A549 (cell line): ENCODE measurements at regions not wholly inside any gene's neighbourhood (a gene's known extent, or its start where the extent isn't known, plus 50 kb on each side); places are given as distances from the start of the nearest gene placed in this dataset.

Experiments
- BCL3 ChIP-seq: fragments of >200 bp; sonication (Bioruptor Twin); formaldehyde crosslinking; IDR thresholded peaks from 3 replicates; pipeline ENCODE4 v1.6.1; 2016
- CHD4 ChIP-seq: fragments of 200-600 bp; sonication (generic); IDR thresholded peaks from 2 replicates; pipeline ENCODE4 v1.6.1; 2016; ENCODE audit warnings: antibody characterized with exemption, mild to moderate bottlenecking, borderline replicate concordance
- EP300 ChIP-seq, 2 experiments: fragments of >200 bp; sonication (Bioruptor Twin); formaldehyde crosslinking; IDR thresholded peaks; 2 replicates in 1 of 2; 3 replicates in 1 of 2; pipeline ENCODE4 v1.6.1; 2016 to 2017
- GATA3 ChIP-seq: IDR thresholded peaks from 2 replicates; pipeline ENCODE4 v1.6.1; 2012; ENCODE audit warnings: borderline replicate concordance
- MYC ChIP-seq: IDR thresholded peaks from 2 replicates; pipeline ENCODE4 v1.6.1; 2012; ENCODE audit warnings: mild to moderate bottlenecking, inconsistent platforms, low read length, improper control_type of control experiment, borderline replicate concordance
- POLR2A ChIP-seq: IDR thresholded peaks from 2 replicates; pipeline ENCODE4 v1.6.1; 2012; ENCODE audit warnings: mild to moderate bottlenecking, low read length
- TF ChIP-seq, protein P1 (sequence below): fragments of >200 bp; sonication (Bioruptor Twin); formaldehyde crosslinking; IDR thresholded peaks from 3 replicates; pipeline ENCODE4 v1.5.1; 2016
- TF ChIP-seq, protein P2 (sequence below): fragments of 150-350 bp; IDR thresholded peaks from 2 replicates; pipeline ENCODE4 v1.6.1; 2014; ENCODE audit warnings: low read depth, mild to moderate bottlenecking, low read length

GRCh38 chr3:94968519-94968918, 905.7 kb downstream of the NSUN3 start:
- TF ChIP-seq GATA3 (no peak), POLR2A (no peak), MYC (no peak), EP300 (IDR thresholded peaks at IDR 0.05) (no peak), BCL3 (no peak), CHD4 (no peak)
- TF ChIP-seq, protein P1, sequence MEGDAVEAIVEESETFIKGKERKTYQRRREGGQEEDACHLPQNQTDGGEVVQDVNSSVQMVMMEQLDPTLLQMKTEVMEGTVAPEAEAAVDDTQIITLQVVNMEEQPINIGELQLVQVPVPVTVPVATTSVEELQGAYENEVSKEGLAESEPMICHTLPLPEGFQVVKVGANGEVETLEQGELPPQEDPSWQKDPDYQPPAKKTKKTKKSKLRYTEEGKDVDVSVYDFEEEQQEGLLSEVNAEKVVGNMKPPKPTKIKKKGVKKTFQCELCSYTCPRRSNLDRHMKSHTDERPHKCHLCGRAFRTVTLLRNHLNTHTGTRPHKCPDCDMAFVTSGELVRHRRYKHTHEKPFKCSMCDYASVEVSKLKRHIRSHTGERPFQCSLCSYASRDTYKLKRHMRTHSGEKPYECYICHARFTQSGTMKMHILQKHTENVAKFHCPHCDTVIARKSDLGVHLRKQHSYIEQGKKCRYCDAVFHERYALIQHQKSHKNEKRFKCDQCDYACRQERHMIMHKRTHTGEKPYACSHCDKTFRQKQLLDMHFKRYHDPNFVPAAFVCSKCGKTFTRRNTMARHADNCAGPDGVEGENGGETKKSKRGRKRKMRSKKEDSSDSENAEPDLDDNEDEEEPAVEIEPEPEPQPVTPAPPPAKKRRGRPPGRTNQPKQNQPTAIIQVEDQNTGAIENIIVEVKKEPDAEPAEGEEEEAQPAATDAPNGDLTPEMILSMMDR: no peak
- TF ChIP-seq, protein P2, sequence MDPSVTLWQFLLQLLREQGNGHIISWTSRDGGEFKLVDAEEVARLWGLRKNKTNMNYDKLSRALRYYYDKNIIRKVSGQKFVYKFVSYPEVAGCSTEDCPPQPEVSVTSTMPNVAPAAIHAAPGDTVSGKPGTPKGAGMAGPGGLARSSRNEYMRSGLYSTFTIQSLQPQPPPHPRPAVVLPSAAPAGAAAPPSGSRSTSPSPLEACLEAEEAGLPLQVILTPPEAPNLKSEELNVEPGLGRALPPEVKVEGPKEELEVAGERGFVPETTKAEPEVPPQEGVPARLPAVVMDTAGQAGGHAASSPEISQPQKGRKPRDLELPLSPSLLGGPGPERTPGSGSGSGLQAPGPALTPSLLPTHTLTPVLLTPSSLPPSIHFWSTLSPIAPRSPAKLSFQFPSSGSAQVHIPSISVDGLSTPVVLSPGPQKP: no peak
